HG03378 (cell line): ENCODE measurements at regions not wholly inside any gene's neighbourhood (a gene's known extent, or its start where the extent isn't known, plus 50 kb on each side); places are given as distances from the start of the nearest gene placed in this dataset.

Source experiments
- ATAC-seq: cut with Tn5 transposase; IDR thresholded peaks from one replicate; pipeline ENCODE4 v1.9.1; 2021; ENCODE audit warnings: mild to moderate bottlenecking, moderate library complexity; ENCODE audit not compliant: unreplicated experiment

DNA sequence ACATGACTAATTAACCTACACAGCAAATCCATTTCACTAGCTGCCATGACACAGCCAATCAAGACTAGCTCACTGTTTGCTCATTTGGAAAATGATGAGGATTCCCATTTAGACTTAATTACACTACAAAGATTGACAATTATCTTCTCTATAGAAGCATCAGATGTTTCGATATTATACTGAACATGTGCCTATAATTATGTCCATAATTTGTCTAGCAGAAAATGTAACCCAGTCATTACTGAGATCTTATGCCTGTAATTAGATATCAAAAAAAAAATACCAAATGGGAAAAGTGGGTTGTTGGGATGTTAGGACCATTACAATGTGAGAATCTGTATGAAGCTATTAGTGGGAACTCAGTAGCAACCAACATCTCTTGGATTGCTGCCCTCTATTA lies 344.2 kb upstream of the MCTP2 start:
- no peak for ATAC-seq

- ATAC-seq = no peak
These were observed 348.6 kb upstream of the MCTP2 start for GRCh38 chr15:93882779-93883178.

DNA sequence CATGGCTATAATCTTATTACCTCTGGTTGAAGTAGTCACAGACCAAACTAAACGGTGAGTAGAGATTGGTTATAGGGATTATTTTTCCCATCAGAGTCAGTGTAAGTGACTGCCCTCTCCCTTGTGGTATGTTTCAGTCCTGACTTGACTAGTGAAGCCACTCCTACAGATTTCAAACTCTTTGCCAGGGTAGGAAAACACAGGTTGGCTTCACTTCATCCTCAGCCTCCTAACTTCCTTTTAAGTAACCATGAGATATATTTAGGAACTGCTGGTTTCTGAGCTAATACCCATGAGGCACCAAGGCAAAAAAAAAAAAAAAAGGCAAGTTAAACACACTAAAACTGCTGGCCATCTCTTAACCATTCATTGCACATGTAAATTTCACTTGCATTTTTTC lies 349.2 kb upstream of the MCTP2 start:
- ATAC-seq = no peak

DNA sequence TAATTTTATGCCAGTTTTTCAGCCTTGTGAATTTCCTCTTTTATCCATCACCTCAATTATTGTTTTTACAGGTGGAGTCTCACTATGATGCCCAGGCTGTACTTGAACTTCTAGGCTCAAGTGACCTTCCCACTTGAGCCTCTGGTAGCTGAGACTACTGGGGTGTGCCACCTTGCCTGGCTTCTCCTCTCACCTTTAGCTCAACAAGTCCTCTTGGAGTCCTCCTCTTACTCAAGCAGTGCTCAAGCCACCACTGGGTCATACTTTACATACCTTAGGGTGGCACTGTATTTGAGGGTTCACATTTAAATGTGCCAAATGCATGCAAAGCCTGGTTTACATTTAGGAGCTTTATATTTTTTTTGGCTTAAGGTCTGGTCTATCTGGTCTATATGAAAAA lies 350.1 kb upstream of the MCTP2 start:
- no peak for ATAC-seq

DNA sequence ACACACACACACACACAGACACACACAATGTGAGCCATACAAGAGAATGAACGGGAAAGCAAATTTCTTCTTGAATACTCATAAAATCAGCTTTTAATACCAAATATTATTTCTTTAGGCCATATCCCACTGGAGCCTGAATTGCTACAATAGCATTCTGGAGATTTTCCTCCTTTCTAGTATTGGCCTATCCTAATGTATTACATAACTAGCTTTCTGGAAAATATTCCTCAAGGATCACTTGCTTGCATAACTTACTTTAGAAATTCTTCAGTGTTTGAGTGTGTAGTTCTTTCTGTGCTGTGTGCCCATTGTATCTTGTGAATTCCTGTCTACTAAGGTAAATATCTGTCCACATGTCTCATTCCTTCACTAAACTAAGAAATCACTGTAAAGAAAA lies 351.0 kb upstream of the MCTP2 start:
- ATAC-seq = no peak

- no peak for ATAC-seq
These were observed 360.8 kb upstream of the MCTP2 start for GRCh38 chr15:93870583-93870982.

GRCh38 chr15:93866948-93867347 lies 364.4 kb upstream of the MCTP2 start:
- ATAC-seq = no peak

DNA sequence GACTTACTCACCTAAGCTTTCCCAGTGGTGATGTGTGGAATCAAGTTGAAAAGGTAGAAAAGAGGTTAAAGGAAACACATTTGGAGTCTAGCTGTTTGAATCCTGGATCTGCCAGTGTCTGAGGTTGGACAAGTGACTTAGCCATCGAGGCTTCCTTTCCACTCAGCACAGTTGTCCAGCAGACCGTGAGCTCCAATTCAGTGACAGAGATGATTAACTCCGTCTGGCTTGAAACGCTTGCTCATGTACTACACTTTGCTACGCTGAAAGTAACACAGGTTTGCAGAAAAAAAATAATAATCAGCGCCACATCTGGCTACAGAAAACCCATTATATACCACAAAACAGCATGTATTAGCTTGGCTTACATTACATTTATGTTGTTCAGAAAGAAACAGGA lies 364.9 kb upstream of the MCTP2 start:
- no peak for ATAC-seq

DNA sequence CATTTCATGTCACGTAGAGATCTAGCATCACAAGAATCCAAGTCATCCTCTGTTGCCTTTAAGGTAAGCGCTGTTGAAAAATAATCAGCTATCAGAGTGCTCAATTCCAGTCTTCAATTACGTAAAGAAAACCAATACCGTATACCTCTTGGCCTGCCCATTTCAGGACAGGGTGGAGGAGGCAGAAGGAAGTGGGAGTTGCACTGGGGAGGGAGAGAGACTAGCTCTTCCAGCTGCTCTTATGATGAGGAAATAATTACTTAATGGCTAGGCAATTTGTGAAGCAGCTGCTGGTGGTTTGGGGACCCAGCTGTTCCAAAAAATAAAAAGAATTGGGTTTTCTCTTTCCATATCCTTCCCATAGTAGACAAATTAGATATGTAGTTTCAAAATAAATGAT lies 365.8 kb upstream of the MCTP2 start:
- ATAC-seq = no peak

GRCh38 chr15:93862791-93863190 lies 368.6 kb upstream of the MCTP2 start:
- no peak for ATAC-seq

DNA sequence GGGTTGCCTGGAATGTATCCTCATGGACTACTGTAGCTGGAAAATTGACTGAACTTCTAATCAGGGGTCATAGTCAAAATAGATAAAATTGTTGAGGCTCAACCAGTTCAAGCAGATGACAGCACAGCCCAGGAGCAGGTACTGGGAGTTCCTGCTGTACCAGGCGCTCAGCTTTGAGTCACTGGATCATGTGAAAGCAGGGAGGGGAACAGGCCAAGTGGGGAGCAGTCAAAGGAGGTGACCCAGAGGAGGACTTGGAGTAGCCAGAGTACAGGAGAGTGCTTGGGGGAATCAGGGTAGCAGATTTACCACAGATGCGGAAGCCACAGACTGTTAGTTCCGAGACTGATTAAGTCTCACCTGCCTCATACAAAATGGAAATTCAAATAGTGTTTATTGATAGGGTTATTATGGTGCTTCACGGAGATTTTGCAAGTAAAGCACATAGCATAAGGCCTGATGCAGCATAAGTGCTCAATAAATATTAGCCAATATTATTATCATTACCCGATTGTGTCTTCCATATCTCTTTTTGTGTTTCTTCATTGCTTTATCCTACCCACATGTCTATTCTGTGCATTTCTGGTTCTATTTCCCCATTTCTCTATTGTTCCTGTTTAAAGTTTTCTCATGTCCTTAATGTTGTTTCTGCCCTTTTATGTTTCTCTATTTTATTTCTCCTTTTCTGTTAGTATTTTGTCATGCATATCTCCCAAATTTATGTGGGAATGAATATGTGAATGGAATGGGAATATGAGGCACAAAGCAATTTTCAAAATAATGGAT lies 369.2 kb upstream of the MCTP2 start:
- no peak for ATAC-seq

DNA sequence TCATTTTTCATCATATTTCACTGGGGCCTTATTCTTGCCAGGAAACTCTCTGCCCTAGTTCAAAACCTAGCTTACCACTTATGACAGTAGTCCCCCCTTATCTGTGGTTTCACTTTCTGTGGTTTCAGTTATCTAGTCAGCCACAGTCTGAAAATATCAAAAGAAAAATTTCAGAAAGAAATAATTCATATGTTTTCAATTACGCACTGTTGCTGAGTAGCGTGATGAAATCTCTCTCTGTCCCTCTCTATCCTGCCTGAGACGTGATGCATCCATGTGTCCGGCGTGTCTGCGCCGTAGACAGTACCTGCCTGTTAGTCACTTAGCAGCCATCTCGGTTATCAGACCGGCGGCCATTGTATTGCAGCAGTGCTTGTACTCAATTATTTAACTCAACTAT lies 369.9 kb upstream of the MCTP2 start:
- no peak for ATAC-seq

DNA sequence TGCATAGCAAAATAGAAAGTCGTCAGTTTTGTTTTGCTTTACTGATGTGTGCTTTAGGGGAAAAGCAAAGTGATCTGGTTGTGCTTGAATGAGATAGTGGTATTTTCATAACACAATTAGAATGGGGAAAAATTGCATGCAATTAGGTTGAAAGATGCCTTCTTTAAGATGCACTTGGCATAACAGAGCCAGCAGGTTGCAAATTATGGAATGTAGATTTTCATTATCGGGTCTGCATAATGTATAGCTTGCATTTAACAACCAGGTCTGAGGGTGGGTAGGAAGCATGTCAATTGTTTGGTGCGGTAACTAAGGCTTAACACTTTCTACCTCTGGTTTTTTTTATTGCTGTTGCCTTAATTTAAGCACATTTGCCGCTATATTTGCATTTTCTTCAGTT lies 370.7 kb upstream of the MCTP2 start:
- no peak for ATAC-seq

DNA sequence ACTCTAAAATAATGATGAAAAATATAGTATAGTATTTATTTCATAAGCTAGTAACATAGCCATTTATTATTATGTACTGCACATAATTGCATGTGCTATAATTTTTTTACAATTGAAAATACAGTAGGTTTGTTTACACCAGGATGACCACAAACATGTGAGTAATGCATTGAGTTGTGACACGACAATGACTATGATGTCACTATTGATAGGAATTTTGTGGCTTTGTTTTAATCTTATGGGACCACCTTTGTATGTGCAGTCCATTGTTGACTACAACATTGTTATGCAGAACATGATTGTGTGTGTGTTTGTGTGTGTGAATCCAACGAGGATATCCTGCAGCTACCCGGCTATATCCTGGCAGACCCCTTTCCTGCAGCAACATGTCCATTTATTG lies 372.2 kb upstream of the MCTP2 start:
- ATAC-seq = no peak

DNA sequence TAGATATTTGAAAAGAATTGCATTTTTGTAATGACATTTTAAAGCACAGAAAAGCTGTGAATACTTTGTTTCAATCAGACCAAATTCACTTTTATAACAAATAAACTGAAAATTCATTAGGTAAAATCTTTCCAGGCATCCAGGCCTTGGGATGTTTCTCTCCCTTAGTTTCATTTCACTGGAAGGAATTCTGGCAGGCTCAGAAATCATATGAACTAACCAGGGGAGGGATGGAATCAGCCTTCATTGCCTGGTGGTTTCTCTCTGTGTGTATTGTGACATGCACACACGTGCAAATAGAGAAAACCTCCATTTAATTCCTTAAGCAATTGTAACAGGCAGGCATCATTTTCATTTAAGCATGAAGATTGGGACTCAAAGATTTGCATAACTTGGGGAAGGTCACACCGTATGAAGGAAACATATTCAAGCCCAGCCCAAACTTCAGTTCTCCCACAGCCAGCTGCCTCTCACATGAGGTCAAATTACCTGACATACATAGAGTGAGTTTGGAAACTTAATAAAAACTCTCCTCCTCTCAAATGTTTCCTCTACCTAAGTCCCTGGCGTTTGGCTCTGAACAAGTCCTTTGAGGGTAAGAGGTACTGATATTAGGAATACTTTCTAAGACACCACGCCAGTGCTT lies 376.1 kb upstream of the MCTP2 start:
- no peak for ATAC-seq

- ATAC-seq = no peak
These were observed 377.3 kb upstream of the MCTP2 start for GRCh38 chr15:93854088-93854487.

GRCh38 chr15:93852761-93853160 lies 378.6 kb upstream of the MCTP2 start:
- ATAC-seq = no peak

- no peak for ATAC-seq
These were observed 382.9 kb upstream of the MCTP2 start for GRCh38 chr15:93848490-93848889.

DNA sequence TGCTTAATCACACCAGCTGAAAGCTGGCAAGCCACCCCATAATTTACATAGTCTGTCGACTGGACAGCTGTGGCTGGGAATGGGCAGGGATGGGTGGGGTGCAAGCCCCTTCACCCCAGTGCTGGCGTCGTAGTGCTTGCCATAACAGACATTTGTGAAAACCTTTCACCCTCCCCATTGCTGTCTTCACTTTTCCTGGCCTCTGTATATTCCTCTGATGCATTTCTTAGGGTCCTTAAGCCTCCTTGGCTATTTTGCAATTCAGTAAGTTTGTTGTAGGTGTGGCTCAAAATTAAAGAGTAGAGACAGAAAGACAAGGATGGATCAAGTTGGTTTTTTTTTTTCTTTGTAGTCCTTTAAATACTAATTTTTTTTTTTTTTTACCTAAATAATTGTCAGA lies 383.3 kb upstream of the MCTP2 start:
- ATAC-seq = no peak

- ATAC-seq = no peak
These were observed 385.2 kb upstream of the MCTP2 start for GRCh38 chr15:93846148-93846547.

GRCh38 chr15:93837450-93837849 lies 393.9 kb upstream of the MCTP2 start:
- ATAC-seq = no peak

GRCh38 chr15:93835344-93835743 lies 396.0 kb upstream of the MCTP2 start:
- ATAC-seq = no peak

GRCh38 chr15:93831641-93832040 lies 399.7 kb upstream of the MCTP2 start:
- ATAC-seq = no peak
